Heart right ventricle (tissue), 16 donors: ENCODE measurements at regions not wholly inside any gene's neighbourhood (a gene's known extent, or its start where the extent isn't known, plus 50 kb on each side); places are given as distances from the start of the nearest gene placed in this dataset.

Experiments used
- ATAC-seq, 8 donors: fragments of 200-7000 bp; cut with Tn5 transposase; one replicate each; pipeline ENCODE4 v1.9.1; 2020; ENCODE audit warnings: mild to moderate bottlenecking in 8 of 8, moderate library complexity in 8 of 8, moderate number of reproducible peaks in 1 of 8
- DNase-seq, 2 donors: peaks; one replicate each; pipeline ENCODE4 v3.0.0-alpha.2; 2020
- H3K27ac ChIP-seq, 10 donors: fragments of 200-600 bp; sonication (generic) in 2 of 10; one replicate each; pipeline versions ENCODE4 v1.5.0 to v1.8.0; 2020 to 2022; ENCODE audit warnings: mild to moderate bottlenecking in 3 of 10
- H3K27me3 ChIP-seq, 7 donors: fragments of 200-600 bp; one replicate each; pipeline ENCODE4 v1.8.0; 2021 to 2022; ENCODE audit warnings: mild to moderate bottlenecking in 2 of 7
- H3K36me3 ChIP-seq, 9 donors: fragments of 200-600 bp; sonication (generic) in 1 of 9; one replicate each; pipeline versions ENCODE4 v1.5.0 to v1.8.0; 2020 to 2022; ENCODE audit warnings: mild to moderate bottlenecking in 2 of 9
- H3K4me1 ChIP-seq, 9 donors: fragments of 200-600 bp; sonication (generic) in 1 of 9; one replicate each; pipeline versions ENCODE4 v1.5.0 to v1.8.0; 2020 to 2022; ENCODE audit warnings: mild to moderate bottlenecking in 4 of 9
- H3K4me3 ChIP-seq, 10 donors: fragments of 200-600 bp; sonication (generic) in 2 of 10; one replicate each; pipeline versions ENCODE4 v1.5.0 to v1.8.0; 2020 to 2022; ENCODE audit warnings: mild to moderate bottlenecking in 7 of 10, moderate library complexity in 2 of 10
- H3K9me3 ChIP-seq, 11 donors: fragments of 200-600 bp in 10 of 11; sonication (generic) in 2 of 11; one replicate each; pipeline versions ENCODE4 v1.5.0 to v1.8.0; 2013 to 2022; ENCODE audit warnings: mild to moderate bottlenecking in 2 of 11, control low read depth in 1 of 11, moderate library complexity in 1 of 11
- WGBS, 2 donors: extraction: QIAGEN DNeasy Blood & Tissue Kit; methylation state at CpG; one replicate each; pipeline ENCODE4 v1.1.7; 2013; ENCODE audit warnings: inconsistent platforms in 1 of 2; 5-methylcytosine and 5-hydroxymethylcytosine counted together
- intact Hi-C, 10 donors: fragments of 100-400 bp; cut with DNase I; formaldehyde crosslinking; loops; one replicate each; pipeline versions ENCODE4 v1.11.1 to v1.14.2; 2022
- TF ChIP-seq, protein P1 (sequence below), 9 donors: fragments of 200-600 bp; sonication (generic) in 2 of 9; IDR thresholded peaks; one replicate each; pipeline versions ENCODE4 v1.5.0 to v1.8.0; 2021 to 2022; ENCODE audit warnings: antibody characterized with exemption in 9 of 9, mild to moderate bottlenecking in 5 of 9, moderate library complexity in 1 of 9
- donor health status: Arrhythmogenic right ventricular cardiomyopathy.
- donor health status: ischemic (EF 13 %, LVEDD 7.1; RV severe dilation, severe dysfunction).
- donor health status: healthy with polysubstance abuse.
- donor health status: DM: no; HTN: yes; CAD: no.
- donor health status: DM: no; HTN: no; CAD: no.
- donor health status: ischemic (EF 25% LVEDD 6.9; RV normal size, moderate dysfunction).
- donor health status: ischemic (EF 25% LVEDD 5.7; RV mildly dilated, moderate dysfunction).
- donor health status: healthy.
- donor health status: DM: yes; HTN: yes; CAD: no.
- donor health status: Ischemic cardiomyopathy.
- donor health status: ischemic (EF 35%, LVEDD 5.7; RV mildly dilated, moderate dysfunction).
- donor health status: nonischemic (EF 11% LVEDD 7.7; RV severe dilation, severe dysfunction).
- donor health status: DM: yes; HTN: yes; CAD: no.
- donor health status: PGD.
- donor health status: ischemic (EF 29% LVEDD 5.4; RV normal size, mild dysfunction).
- donor health status: nonischemic (EF 23%, LVEDD 6.1; RV moderate dilation, normal function).

DNA sequence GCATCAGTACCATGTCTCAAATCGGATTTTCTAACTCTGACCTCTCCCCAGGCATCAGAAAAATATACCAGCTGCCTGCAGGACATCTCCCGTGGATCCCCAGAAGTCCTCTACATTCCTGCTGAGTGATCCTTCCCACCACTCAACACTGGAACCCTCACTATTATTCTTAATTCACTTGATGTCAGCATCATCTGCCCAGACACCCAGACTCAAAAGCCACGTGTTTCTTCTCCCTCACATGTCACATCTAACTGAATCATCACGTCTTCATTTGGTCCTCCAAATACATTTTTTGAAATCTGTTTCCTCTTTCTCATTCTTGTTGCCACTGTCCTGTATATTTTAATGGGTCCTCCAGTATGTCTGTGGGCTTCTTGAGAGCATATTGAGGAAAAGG is 218.6 kb downstream of the HRH4 start:
- WGBS, 2 donors = 55 to 64% methylated on average over 4 of the region's 4 CpGs
- intact Hi-C loops = loop anchor here in 2 of 10 donors (10.0 kb wide), 1 partner anchor 74 kb away; no protein-coding TSS in a partner anchor

DNA sequence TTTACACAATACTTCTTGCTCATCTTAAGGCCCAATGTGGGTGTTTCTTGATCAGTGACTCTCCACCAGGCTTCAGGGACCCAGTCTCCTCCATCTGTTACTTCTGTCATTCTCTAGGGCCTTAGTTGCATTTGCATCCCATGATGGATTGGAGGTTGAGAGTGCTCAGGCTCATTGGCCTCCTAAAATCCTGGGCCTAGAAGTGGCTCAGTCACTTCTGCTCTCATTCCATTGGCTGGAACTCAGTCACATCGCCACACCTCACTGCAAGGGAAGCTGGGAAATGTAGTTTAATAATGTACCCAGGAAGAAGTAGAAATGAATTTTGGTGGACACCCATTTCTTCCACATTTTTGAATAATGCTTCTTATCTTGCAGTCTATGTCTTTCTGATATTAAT is 223.5 kb downstream of the HRH4 start:
- no peak for ATAC-seq
- H3K36me3 ChIP-seq = no peaks in the 10 kb centered on the region
- H3K9me3 ChIP-seq = peaks cover 0 to 4% (median 0%) of the 10 kb centered on the region in 11 donors
- TF ChIP-seq, protein P1, sequence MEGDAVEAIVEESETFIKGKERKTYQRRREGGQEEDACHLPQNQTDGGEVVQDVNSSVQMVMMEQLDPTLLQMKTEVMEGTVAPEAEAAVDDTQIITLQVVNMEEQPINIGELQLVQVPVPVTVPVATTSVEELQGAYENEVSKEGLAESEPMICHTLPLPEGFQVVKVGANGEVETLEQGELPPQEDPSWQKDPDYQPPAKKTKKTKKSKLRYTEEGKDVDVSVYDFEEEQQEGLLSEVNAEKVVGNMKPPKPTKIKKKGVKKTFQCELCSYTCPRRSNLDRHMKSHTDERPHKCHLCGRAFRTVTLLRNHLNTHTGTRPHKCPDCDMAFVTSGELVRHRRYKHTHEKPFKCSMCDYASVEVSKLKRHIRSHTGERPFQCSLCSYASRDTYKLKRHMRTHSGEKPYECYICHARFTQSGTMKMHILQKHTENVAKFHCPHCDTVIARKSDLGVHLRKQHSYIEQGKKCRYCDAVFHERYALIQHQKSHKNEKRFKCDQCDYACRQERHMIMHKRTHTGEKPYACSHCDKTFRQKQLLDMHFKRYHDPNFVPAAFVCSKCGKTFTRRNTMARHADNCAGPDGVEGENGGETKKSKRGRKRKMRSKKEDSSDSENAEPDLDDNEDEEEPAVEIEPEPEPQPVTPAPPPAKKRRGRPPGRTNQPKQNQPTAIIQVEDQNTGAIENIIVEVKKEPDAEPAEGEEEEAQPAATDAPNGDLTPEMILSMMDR (IDR thresholded peaks at IDR 0.05) = no peak
- intact Hi-C loops = no loop called here
- no peaks in the 10 kb centered on the region for H3K27me3 ChIP-seq
- no peaks in the 10 kb centered on the region for H3K4me1 ChIP-seq
- no peak overlapping the region for H3K4me3 ChIP-seq
- 84 to 90% methylated on average over 1 of the region's 1 CpG for WGBS, 2 donors
- no peak for DNase-seq
- no peak overlapping the region for H3K27ac ChIP-seq

More for the DNA sequence above, 218.6 kb downstream of the HRH4 start:
- ATAC-seq (no peak), DNase-seq (no peak)
- no peaks in the 10 kb centered on the region for H3K4me1 ChIP-seq
- TF ChIP-seq, protein P1 (IDR thresholded peaks at IDR 0.05) = no peak
- no peak overlapping the region for H3K27ac ChIP-seq
- H3K27me3 ChIP-seq = no peaks in the 10 kb centered on the region
- no peak overlapping the region for H3K4me3 ChIP-seq
- peaks cover 0 to 4% (median 0%) of the 10 kb centered on the region in 11 donors for H3K9me3 ChIP-seq
- H3K36me3 ChIP-seq = no peaks in the 10 kb centered on the region

DNA sequence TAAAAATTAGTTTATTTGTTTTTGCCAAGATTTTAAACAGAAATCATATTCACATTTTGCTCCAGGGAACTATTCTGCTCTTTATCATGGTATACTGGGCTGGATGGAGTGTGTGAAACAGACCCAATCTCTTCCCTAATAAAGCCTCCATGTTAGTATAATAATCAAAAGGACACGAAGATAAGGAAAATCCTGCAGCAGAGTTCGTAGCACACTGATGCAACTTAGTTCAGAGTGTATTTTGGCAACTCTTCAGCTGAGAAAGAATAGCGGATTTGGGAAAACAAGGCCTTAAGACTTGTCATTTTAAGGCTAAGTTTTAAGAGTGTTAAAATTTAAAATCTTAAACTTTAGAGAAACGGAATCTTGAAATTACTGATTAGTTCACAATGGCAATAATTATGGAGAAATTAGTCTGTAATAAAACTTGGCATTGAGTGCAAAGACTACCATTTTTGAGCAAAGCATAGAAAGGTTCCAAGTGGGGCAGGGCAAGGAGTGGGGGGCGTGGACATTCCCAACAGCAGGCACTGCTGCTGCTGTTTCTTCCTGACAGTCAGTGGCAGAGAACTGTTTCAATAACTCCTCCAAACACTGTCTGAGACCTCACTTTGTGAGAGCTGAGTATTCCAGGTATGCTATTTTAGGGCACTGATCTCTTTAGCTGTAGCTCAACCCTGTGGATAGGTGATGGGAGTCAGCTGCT is 225.0 kb downstream of the HRH4 start:
- no peaks in the 10 kb centered on the region for H3K4me1 ChIP-seq
- H3K36me3 ChIP-seq = no peaks in the 10 kb centered on the region
- TF ChIP-seq, protein P1 (IDR thresholded peaks at IDR 0.05) = no peak
- peaks cover 0 to 3% (median 0%) of the 10 kb centered on the region in 11 donors for H3K9me3 ChIP-seq
- intact Hi-C loops = no loop called here
- DNase-seq = no peak
- no peak overlapping the region for H3K4me3 ChIP-seq
- ATAC-seq = no peak
- no peak overlapping the region for H3K27ac ChIP-seq
- WGBS, 2 donors = 58 to 60% methylated on average over 5 of the region's 5 CpGs
- H3K27me3 ChIP-seq = no peaks in the 10 kb centered on the region

DNA sequence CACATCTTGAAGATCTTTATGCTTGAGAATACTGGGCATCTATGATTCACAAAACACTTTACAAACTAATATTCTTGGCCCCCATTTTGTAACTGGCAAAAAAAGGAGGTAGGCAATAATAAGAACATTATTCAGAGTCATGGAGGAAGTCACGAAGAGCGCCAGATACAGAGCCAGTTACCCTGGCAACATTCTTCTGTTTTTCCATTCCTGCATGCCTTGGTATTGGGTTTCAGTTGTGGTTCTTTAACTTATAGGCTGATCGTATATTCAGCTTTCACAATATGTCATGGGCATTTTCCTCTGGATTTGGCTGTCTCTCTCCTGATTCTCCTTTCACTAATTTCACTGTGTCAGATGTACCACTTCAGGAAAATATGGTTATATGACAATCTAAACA is 234.7 kb downstream of the HRH4 start:
- DNase-seq (no peak), ATAC-seq (no peak)
- H3K27me3 ChIP-seq = no peaks in the 10 kb centered on the region
- TF ChIP-seq, protein P1 (IDR thresholded peaks at IDR 0.05) = no peak
- H3K9me3 ChIP-seq = peaks cover 0 to 21% (median 2%) of the 10 kb centered on the region in 11 donors
- 72 to 81% methylated on average over 3 of the region's 3 CpGs for WGBS, 2 donors
- H3K27ac ChIP-seq = no peak overlapping the region
- H3K4me3 ChIP-seq = no peak overlapping the region
- H3K4me1 ChIP-seq = no peaks in the 10 kb centered on the region
- intact Hi-C loops = no loop called here
- H3K36me3 ChIP-seq = no peaks in the 10 kb centered on the region
